HepG2 (cell line): ENCODE measurements at regions not wholly inside any gene's neighbourhood (a gene's known extent, or its start where the extent isn't known, plus 50 kb on each side); places are given as distances from the start of the nearest gene placed in this dataset.

ENCODE experiments used
- ATAC-seq: fragments of 200-7000 bp; cut with Tn5 transposase; 3 replicates; pipeline ENCODE4 v1.9.1; 2020; ENCODE audit warnings: mild to moderate bottlenecking, moderate library complexity
- BruUV-seq: library from RNA; stranded (reverse); fragments of 400-500 nt; replicated peaks from 2 replicates; lab custom pipeline; 2021; lab: Mats Ljungman, UMichigan
- CTCF ChIA-PET: fragments of 300-600 bp; formaldehyde crosslinking; extraction: SDS; loops from one replicate; lab custom pipeline; 2021; ENCODE audit warnings: low total read pairs, inconsistent platforms, low intra/inter-chr PET ratio; lab: Yijun Ruan, JAX
- POLR2A ChIA-PET: fragments of 350-600 bp; sonication (Branson Sonifier 250); formaldehyde crosslinking; loops from one replicate; lab custom pipeline; 2020; ENCODE audit warnings: antibody characterized with exemption, inconsistent platforms; lab: Yijun Ruan, JAX
- DNase-seq: peaks from one replicate; pipeline ENCODE4 v3.0.0-alpha.2; 2015; ENCODE audit warnings: low spot score
- FAIRE-seq: peaks from 3 replicates; lab custom pipeline; 2011; peaks lifted over from hg19 to GRCh38; lab: Jason Lieb, UNC
- H2AFZ ChIP-seq: one replicate; pipeline ENCODE4 v1.6.1; 2011; ENCODE audit warnings: low read length, inconsistent platforms
- H3K27ac ChIP-seq: fragments of 300-600 bp; 3 replicates; pipeline ENCODE4 v1.8.0; 2011; ENCODE audit warnings: mixed run types, mild to moderate bottlenecking, mixed read lengths, low read length, inconsistent platforms; ENCODE audit not compliant: insufficient read depth; ENCODE audit errors: extremely low read length
- H3K27me3 ChIP-seq, 2 experiments: fragments of 200-600 bp in 1 of 2; 2 replicates in 1 of 2; 3 replicates in 1 of 2; pipeline versions ENCODE4 v1.6.0 to v1.8.0; 2011; ENCODE audit warnings: low read length in 2 of 2, mild to moderate bottlenecking in 2 of 2, moderate library complexity in 2 of 2, inconsistent platforms in 1 of 2; ENCODE audit not compliant: insufficient read depth in 2 of 2, control insufficient read depth in 1 of 2
- H3K36me3 ChIP-seq, 2 experiments: fragments of 200-600 bp in 1 of 2; replicated peaks in 1 of 2; 2 replicates in 1 of 2; 3 replicates in 1 of 2; pipeline versions ENCODE4 v1.5.1 to v1.8.0; 2011; ENCODE audit warnings: low read length in 2 of 2, inconsistent platforms in 1 of 2; ENCODE audit not compliant: insufficient read depth in 2 of 2, control insufficient read depth in 1 of 2
- H3K4me1 ChIP-seq: 2 replicates; pipeline ENCODE4 v1.5.1; 2012; ENCODE audit warnings: low read length, inconsistent platforms; ENCODE audit not compliant: insufficient read depth
- H3K4me2 ChIP-seq: 2 replicates; pipeline ENCODE4 v1.6.0; 2011; ENCODE audit warnings: low read depth, low read length, inconsistent platforms
- H3K4me3 ChIP-seq, 3 experiments: fragments of 200-600 bp in 1 of 3; sonication (generic), shearing (Covaris generic) in 1 of 3; replicated peaks in 1 of 3; 2 replicates each; pipeline ENCODE4 v1.5.1; 2011 to 2016; ENCODE audit warnings: low read length in 3 of 3, inconsistent platforms in 2 of 3, low read depth in 2 of 3, mild to moderate bottlenecking in 2 of 3, control low read depth in 1 of 3, mixed read lengths in 1 of 3; ENCODE audit not compliant: insufficient read depth in 1 of 3
- H3K79me2 ChIP-seq: one replicate; pipeline ENCODE4 v1.6.1; 2011; ENCODE audit warnings: low read length, inconsistent platforms; ENCODE audit not compliant: insufficient read depth
- H3K9ac ChIP-seq: 2 replicates; pipeline ENCODE4 v1.6.0; 2011; ENCODE audit warnings: mild to moderate bottlenecking, low read depth, low read length, inconsistent platforms; ENCODE audit not compliant: insufficient read depth
- H3K9me3 ChIP-seq: 2 replicates; pipeline ENCODE4 v1.5.1; 2012; ENCODE audit warnings: mild to moderate bottlenecking, low read length
- H4K20me1 ChIP-seq: 2 replicates; pipeline ENCODE4 v1.6.0; 2011; ENCODE audit warnings: inconsistent platforms, mild to moderate bottlenecking, low read length, moderate library complexity; ENCODE audit not compliant: insufficient read depth
- MATR3 ChIP-seq: sonication (generic); formaldehyde crosslinking; IDR thresholded peaks from 2 replicates; pipeline ENCODE4 v1.4.0; 2020; ENCODE audit warnings: missing genetic modification reagents
- NFIC ChIP-seq: IDR thresholded peaks from 2 replicates; pipeline ENCODE4 v1.6.1; 2012; ENCODE audit warnings: mild to moderate bottlenecking, low read length, inconsistent platforms
- RAD51 ChIP-seq: fragments of 450-650 bp; IDR thresholded peaks from 2 replicates; pipeline ENCODE4 v1.6.1; 2016; ENCODE audit warnings: borderline replicate concordance
- REST ChIP-seq, 2 experiments: IDR thresholded peaks; 2 replicates each; pipeline ENCODE4 v1.6.1; 2011 to 2012; ENCODE audit warnings: low read length in 2 of 2, borderline replicate concordance in 1 of 2, low read depth in 1 of 2, mild to moderate bottlenecking in 1 of 2, moderate library complexity in 1 of 2
- ZBTB37 ChIP-seq: sonication (generic); formaldehyde crosslinking; IDR thresholded peaks from 2 replicates; pipeline ENCODE4 v1.4.0; 2020; ENCODE audit warnings: mild to moderate bottlenecking, missing genetic modification reagents
- ZNF333 ChIP-seq: sonication (generic); formaldehyde crosslinking; IDR thresholded peaks from 2 replicates; pipeline ENCODE4 v1.4.0; 2020; ENCODE audit warnings: mild to moderate bottlenecking, missing genetic modification reagents, borderline replicate concordance
- ZNF337 ChIP-seq: sonication (generic); formaldehyde crosslinking; IDR thresholded peaks from 2 replicates; pipeline ENCODE4 v1.5.1; 2020; ENCODE audit warnings: missing genetic modification reagents, low read depth, mild to moderate bottlenecking, borderline replicate concordance
- WGBS: methylation state at CpG from one replicate; pipeline ENCODE4 v1.1.6; 2017; ENCODE audit warnings: low lambda C conversion rate; 5-methylcytosine and 5-hydroxymethylcytosine counted together
- in situ Hi-C: cut with HindIII; loops from 2 replicates; pipeline ENCODE4 v1.10.0; 2017; ENCODE audit warnings: low pct_unique_long_range_greater_than_20kb; ENCODE audit not compliant: extremely low pct_ligation_motif_present
- intact Hi-C: fragments of 100-400 bp; cut with micrococcal nuclease; formaldehyde crosslinking; loops from one replicate; pipeline ENCODE4 v1.10.0; 2022; ENCODE audit not compliant: unreplicated experiment
- TF ChIP-seq, protein P1 (sequence below): sonication (generic); formaldehyde crosslinking; IDR thresholded peaks from 2 replicates; pipeline ENCODE4 v1.4.0; 2020; ENCODE audit warnings: missing genetic modification reagents
- TF ChIP-seq, protein P2 (sequence below): sonication (generic); formaldehyde crosslinking; IDR thresholded peaks from 2 replicates; pipeline ENCODE4 v1.5.0; 2020; ENCODE audit warnings: mild to moderate bottlenecking, missing genetic modification reagents, borderline replicate concordance
- TF ChIP-seq, protein P3 (sequence below): sonication (generic); formaldehyde crosslinking; conservative IDR thresholded peaks from 2 replicates; pipeline ENCODE4 v1.5.0; 2020; ENCODE audit warnings: missing genetic modification reagents
- TF ChIP-seq, protein P4 (sequence below): IDR thresholded peaks from 2 replicates; pipeline ENCODE4 v1.6.1; 2016; ENCODE audit warnings: control low read depth

- TF ChIP-seq, protein P1, sequence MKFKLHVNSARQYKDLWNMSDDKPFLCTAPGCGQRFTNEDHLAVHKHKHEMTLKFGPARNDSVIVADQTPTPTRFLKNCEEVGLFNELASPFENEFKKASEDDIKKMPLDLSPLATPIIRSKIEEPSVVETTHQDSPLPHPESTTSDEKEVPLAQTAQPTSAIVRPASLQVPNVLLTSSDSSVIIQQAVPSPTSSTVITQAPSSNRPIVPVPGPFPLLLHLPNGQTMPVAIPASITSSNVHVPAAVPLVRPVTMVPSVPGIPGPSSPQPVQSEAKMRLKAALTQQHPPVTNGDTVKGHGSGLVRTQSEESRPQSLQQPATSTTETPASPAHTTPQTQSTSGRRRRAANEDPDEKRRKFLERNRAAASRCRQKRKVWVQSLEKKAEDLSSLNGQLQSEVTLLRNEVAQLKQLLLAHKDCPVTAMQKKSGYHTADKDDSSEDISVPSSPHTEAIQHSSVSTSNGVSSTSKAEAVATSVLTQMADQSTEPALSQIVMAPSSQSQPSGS (CRISPR knock-in tag): no peak
- TF ChIP-seq, protein P2, sequence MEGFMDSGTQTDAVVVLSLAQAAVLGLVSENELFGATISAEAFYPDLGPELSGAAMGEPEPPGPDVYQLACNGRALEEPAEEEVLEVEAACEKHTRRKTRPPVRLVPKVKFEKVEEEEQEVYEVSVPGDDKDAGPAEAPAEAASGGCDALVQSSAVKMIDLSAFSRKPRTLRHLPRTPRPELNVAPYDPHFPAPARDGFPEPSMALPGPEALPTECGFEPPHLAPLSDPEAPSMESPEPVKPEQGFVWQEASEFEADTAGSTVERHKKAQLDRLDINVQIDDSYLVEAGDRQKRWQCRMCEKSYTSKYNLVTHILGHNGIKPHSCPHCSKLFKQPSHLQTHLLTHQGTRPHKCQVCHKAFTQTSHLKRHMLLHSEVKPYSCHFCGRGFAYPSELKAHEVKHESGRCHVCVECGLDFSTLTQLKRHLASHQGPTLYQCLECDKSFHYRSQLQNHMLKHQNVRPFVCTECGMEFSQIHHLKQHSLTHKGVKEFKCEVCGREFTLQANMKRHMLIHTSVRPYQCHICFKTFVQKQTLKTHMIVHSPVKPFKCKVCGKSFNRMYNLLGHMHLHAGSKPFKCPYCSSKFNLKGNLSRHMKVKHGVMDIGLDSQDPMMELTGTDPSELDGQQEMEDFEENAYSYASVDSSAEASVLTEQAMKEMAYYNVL: no peak
Measured at GRCh38 chr19:28049875-28050274, 1163.1 kb downstream of the UQCRFS1 start (continued).

- Histone ChIP-seq H4K20me1 (no peaks in the 10 kb centered on the region), H3K9ac (no peak overlapping the region), H3K27ac (no peak overlapping the region), H3K79me2 (no peaks in the 10 kb centered on the region), H3K27me3 (no peaks in the 10 kb centered on the region), H3K4me2 (no peak overlapping the region), H3K9me3 (peaks cover 94% of the 10 kb centered on the region), H3K4me3 (no peak overlapping the region), H3K4me1 (no peaks in the 10 kb centered on the region), H3K36me3 (no peaks in the 10 kb centered on the region), H2AFZ (no peak overlapping the region)
- in situ Hi-C loops: no loop called here
- CTCF ChIA-PET: no interaction called here
- no peak for DNase-seq
- POLR2A ChIA-PET: no interaction called here
- no peak for FAIRE-seq
- no TSS peak for BruUV-seq
- intact Hi-C loops: no loop called here
- WGBS: 0% methylated on average over 1 of the region's 1 CpG
- no peak for ATAC-seq
- TF ChIP-seq RAD51 (no peak), ZNF333 (no peak), REST (IDR thresholded peaks at IDR 0.05; ENCODE audit: borderline replicate concordance in 1 of 2, low read depth in 1 of 2, low read length in 2 of 2) (no peak), MATR3 (no peak), NFIC (no peak), ZNF337 (no peak), ZBTB37 (CRISPR knock-in tag) (no peak)
- TF ChIP-seq, protein P3, sequence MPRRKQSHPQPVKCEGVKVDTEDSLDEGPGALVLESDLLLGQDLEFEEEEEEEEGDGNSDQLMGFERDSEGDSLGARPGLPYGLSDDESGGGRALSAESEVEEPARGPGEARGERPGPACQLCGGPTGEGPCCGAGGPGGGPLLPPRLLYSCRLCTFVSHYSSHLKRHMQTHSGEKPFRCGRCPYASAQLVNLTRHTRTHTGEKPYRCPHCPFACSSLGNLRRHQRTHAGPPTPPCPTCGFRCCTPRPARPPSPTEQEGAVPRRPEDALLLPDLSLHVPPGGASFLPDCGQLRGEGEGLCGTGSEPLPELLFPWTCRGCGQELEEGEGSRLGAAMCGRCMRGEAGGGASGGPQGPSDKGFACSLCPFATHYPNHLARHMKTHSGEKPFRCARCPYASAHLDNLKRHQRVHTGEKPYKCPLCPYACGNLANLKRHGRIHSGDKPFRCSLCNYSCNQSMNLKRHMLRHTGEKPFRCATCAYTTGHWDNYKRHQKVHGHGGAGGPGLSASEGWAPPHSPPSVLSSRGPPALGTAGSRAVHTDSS (CRISPR knock-in tag): no peak
- TF ChIP-seq, protein P4, sequence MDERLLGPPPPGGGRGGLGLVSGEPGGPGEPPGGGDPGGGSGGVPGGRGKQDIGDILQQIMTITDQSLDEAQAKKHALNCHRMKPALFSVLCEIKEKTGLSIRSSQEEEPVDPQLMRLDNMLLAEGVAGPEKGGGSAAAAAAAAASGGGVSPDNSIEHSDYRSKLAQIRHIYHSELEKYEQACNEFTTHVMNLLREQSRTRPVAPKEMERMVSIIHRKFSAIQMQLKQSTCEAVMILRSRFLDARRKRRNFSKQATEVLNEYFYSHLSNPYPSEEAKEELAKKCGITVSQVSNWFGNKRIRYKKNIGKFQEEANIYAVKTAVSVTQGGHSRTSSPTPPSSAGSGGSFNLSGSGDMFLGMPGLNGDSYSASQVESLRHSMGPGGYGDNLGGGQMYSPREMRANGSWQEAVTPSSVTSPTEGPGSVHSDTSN (CRISPR knock-in tag): no peak
Measured at GRCh38 chr19:28046932-28047331, 1166.0 kb downstream of the UQCRFS1 start.
